ENCODE measurements at regions not wholly inside any gene's neighbourhood (a gene's known extent, or its start where the extent isn't known, plus 50 kb on each side); places are given as distances from the start of the nearest gene placed in this dataset.

GRCh38 chr20:17866234-17867001 lies 102.2 kb downstream of the SNX5 start:
- TF ChIP-seq EP300 (IDR thresholded peaks at IDR 0.05) (no peak), CTCF (IDR thresholded peaks at IDR 0.05) (no peak)

All from stomach (tissue), 4 donors.